GM18907 (cell line): ENCODE measurements at regions not wholly inside any gene's neighbourhood (a gene's known extent, or its start where the extent isn't known, plus 50 kb on each side); places are given as distances from the start of the nearest gene placed in this dataset.

Source experiments
- ATAC-seq: cut with Tn5 transposase; IDR thresholded peaks from one replicate; pipeline ENCODE4 v1.9.1; 2021; ENCODE audit warnings: mild to moderate bottlenecking, moderate library complexity; ENCODE audit not compliant: unreplicated experiment

- ATAC-seq = no peak
Measured at GRCh38 chr7:68256295-68256694, 1259.7 kb downstream of the TYW1 start.

GRCh38 chr7:68258609-68259008 lies 1262.0 kb downstream of the TYW1 start:
- ATAC-seq = no peak

GRCh38 chr7:68265258-68265657 lies 1268.6 kb downstream of the TYW1 start:
- ATAC-seq = no peak

GRCh38 chr7:68266004-68266579 lies 1269.5 kb downstream of the TYW1 start:
- no peak for ATAC-seq

- no peak for ATAC-seq
Measured at GRCh38 chr7:68267486-68267885, 1270.9 kb downstream of the TYW1 start.

GRCh38 chr7:68269405-68269804 lies 1272.8 kb downstream of the TYW1 start:
- ATAC-seq = no peak

- ATAC-seq = no peak
Measured at GRCh38 chr7:68272507-68272906, 1275.9 kb downstream of the TYW1 start.

GRCh38 chr7:68276725-68277124 lies 1280.1 kb downstream of the TYW1 start:
- no peak for ATAC-seq

- ATAC-seq = no peak
Measured at GRCh38 chr7:68279827-68280400, 1283.3 kb downstream of the TYW1 start.

GRCh38 chr7:68280931-68281330 lies 1284.3 kb downstream of the TYW1 start:
- ATAC-seq = no peak

GRCh38 chr7:68288144-68288593 lies 1291.5 kb downstream of the TYW1 start:
- no peak for ATAC-seq

- ATAC-seq = no peak
Measured at GRCh38 chr7:68291710-68292109, 1295.1 kb downstream of the TYW1 start.

- ATAC-seq = no peak
Measured at GRCh38 chr7:68295386-68295785, 1298.8 kb downstream of the TYW1 start.

GRCh38 chr7:68304536-68304935 lies 1293.7 kb upstream of the AUTS2 start:
- ATAC-seq = no peak

- ATAC-seq = no peak
Measured at GRCh38 chr7:68306692-68307107, 1291.6 kb upstream of the AUTS2 start.

- ATAC-seq = no peak
Measured at GRCh38 chr7:68309271-68309670, 1289.0 kb upstream of the AUTS2 start.

GRCh38 chr7:68309806-68310205 lies 1288.5 kb upstream of the AUTS2 start:
- ATAC-seq = no peak

- no peak for ATAC-seq
Measured at GRCh38 chr7:68311958-68312357, 1286.3 kb upstream of the AUTS2 start.

GRCh38 chr7:68313806-68314205 lies 1284.5 kb upstream of the AUTS2 start:
- ATAC-seq = no peak

- ATAC-seq = no peak
Measured at GRCh38 chr7:68314208-68314607, 1284.1 kb upstream of the AUTS2 start.

- ATAC-seq = no peak
Measured at GRCh38 chr7:68317476-68317875, 1280.8 kb upstream of the AUTS2 start.

- no peak for ATAC-seq
Measured at GRCh38 chr7:68319061-68319460, 1279.2 kb upstream of the AUTS2 start.

- no peak for ATAC-seq
Measured at GRCh38 chr7:68321076-68321639, 1277.1 kb upstream of the AUTS2 start.
